H1 (cell line): ENCODE measurements at regions not wholly inside any gene's neighbourhood (a gene's known extent, or its start where the extent isn't known, plus 50 kb on each side); places are given as distances from the start of the nearest gene placed in this dataset.

Experiments
- CHD7 ChIP-seq: fragments of 300-600 bp; sonication (generic); IDR thresholded peaks from 2 replicates; pipeline ENCODE4 v1.7.1; 2012; ENCODE audit warnings: low read length, moderate library complexity, mild to moderate bottlenecking, inconsistent platforms; ENCODE audit not compliant: insufficient replicate concordance
- PHF8 ChIP-seq: fragments of 200-600 bp; sonication (generic); conservative IDR thresholded peaks from 2 replicates; pipeline ENCODE4 v1.7.1; 2012; ENCODE audit warnings: low read depth, mild to moderate bottlenecking, inconsistent platforms, low read length, moderate library complexity
- SAP30 ChIP-seq: fragments of 300-600 bp; sonication (generic); IDR thresholded peaks from 2 replicates; pipeline ENCODE4 v1.7.1; 2012; ENCODE audit warnings: low read length, moderate library complexity, mild to moderate bottlenecking, inconsistent platforms; ENCODE audit not compliant: insufficient read depth, insufficient replicate concordance
- SRF ChIP-seq: IDR thresholded peaks from 2 replicates; pipeline ENCODE4 v1.6.1; 2011; ENCODE audit warnings: mild to moderate bottlenecking, low read depth, low read length, moderate library complexity
- SUZ12 ChIP-seq: fragments of 200-600 bp; sonication (generic); IDR thresholded peaks from 2 replicates; pipeline ENCODE4 v1.6.1; 2012; ENCODE audit warnings: mild to moderate bottlenecking, inconsistent platforms, low read length, moderate library complexity, mixed read lengths
- ZNF274 ChIP-seq: IDR thresholded peaks from 2 replicates; pipeline ENCODE4 v1.7.0; 2012; ENCODE audit warnings: low read length, borderline replicate concordance; ENCODE audit errors: extremely low read depth

- TF ChIP-seq CHD7 (no peak), SAP30 (no peak), ZNF274 (no peak), SRF (no peak), PHF8 (no peak), SUZ12 (no peak)
Observed at GRCh38 chr1:182139496-182139895, 78.0 kb upstream of the ZNF648 start (continued).
